IMR-90 (cell line): ENCODE measurements at regions not wholly inside any gene's neighbourhood (a gene's known extent, or its start where the extent isn't known, plus 50 kb on each side); places are given as distances from the start of the nearest gene placed in this dataset.

Experiments used
- ATAC-seq: fragments of 200-7000 bp; cut with Tn5 transposase; 2 replicates; pipeline ENCODE4 v1.9.1; 2020; ENCODE audit warnings: low read depth, mild to moderate bottlenecking, moderate library complexity
- BruUV-seq: library from RNA; stranded (reverse); fragments of 400-500 nt; replicated peaks from 2 replicates; lab custom pipeline; 2021; lab: Mats Ljungman, UMichigan
- CTCF ChIA-PET: fragments of 300-600 bp; formaldehyde crosslinking; extraction: SDS; loops from one replicate; lab custom pipeline; 2021; ENCODE audit warnings: antibody characterized with exemption; lab: Yijun Ruan, JAX
- POLR2A ChIA-PET: fragments of 300-600 bp; sonication (Branson Sonifier 250); formaldehyde crosslinking; loops from one replicate; lab custom pipeline; 2022; ENCODE audit warnings: antibody characterized with exemption; ENCODE audit not compliant: unreplicated experiment; lab: Charles Lee
- DNase-seq: peaks from one replicate; pipeline ENCODE4 v3.0.0; 2013
- H2AFZ ChIP-seq: replicated peaks from 2 replicates; pipeline ENCODE3; 2013; ENCODE audit warnings: low read length, mild to moderate bottlenecking; ENCODE audit not compliant: poor library complexity
- H2AK5ac ChIP-seq: 2 replicates; pipeline ENCODE4 v1.6.1; 2013; ENCODE audit warnings: low read depth, low read length, inconsistent platforms
- H2AK9ac ChIP-seq: replicated peaks from 2 replicates; pipeline ENCODE3; 2013; ENCODE audit warnings: mild to moderate bottlenecking, low read depth, low read length, moderate library complexity; ENCODE audit not compliant: poor library complexity
- H2BK120ac ChIP-seq: 2 replicates; pipeline ENCODE4 v1.6.1; 2013; ENCODE audit warnings: low read depth, low read length, inconsistent platforms
- H2BK15ac ChIP-seq: 3 replicates; pipeline ENCODE4 v1.6.1; 2013; ENCODE audit warnings: low read depth, low read length, inconsistent platforms
- H2BK20ac ChIP-seq: 2 replicates; pipeline ENCODE4 v1.6.1; 2013; ENCODE audit warnings: low read depth, mild to moderate bottlenecking, inconsistent platforms, low read length, moderate library complexity
- H2BK5ac ChIP-seq: 2 replicates; pipeline ENCODE4 v1.6.1; 2013; ENCODE audit warnings: mild to moderate bottlenecking, low read depth, low read length, inconsistent platforms; ENCODE audit not compliant: poor library complexity, severe bottlenecking
- H3K14ac ChIP-seq: replicated peaks from 2 replicates; pipeline ENCODE4 v1.6.1; 2013; ENCODE audit warnings: low read depth, low read length, inconsistent platforms
- H3K18ac ChIP-seq: 2 replicates; pipeline ENCODE4 v1.6.1; 2013; ENCODE audit warnings: low read depth, low read length, control low read depth
- H3K23ac ChIP-seq: 2 replicates; pipeline ENCODE4 v1.6.1; 2013; ENCODE audit warnings: low read depth, low read length, inconsistent platforms
- H3K27ac ChIP-seq: 2 replicates; pipeline ENCODE4 v1.5.1; 2013; ENCODE audit warnings: mild to moderate bottlenecking, control low read depth, low read length; ENCODE audit not compliant: insufficient read depth
- H3K27me3 ChIP-seq: 2 replicates; pipeline ENCODE4 v1.6.1; 2013; ENCODE audit warnings: low read length; ENCODE audit not compliant: control insufficient read depth, insufficient read depth
- H3K36me3 ChIP-seq: 2 replicates; pipeline ENCODE4 v1.6.1; 2013; ENCODE audit warnings: low read length, mixed read lengths; ENCODE audit not compliant: control insufficient read depth, insufficient read depth
- H3K4ac ChIP-seq: 2 replicates; pipeline ENCODE4 v1.6.1; 2013; ENCODE audit warnings: low read depth, low read length, inconsistent platforms
- H3K4me1 ChIP-seq: 2 replicates; pipeline ENCODE4 v1.6.1; 2013; ENCODE audit warnings: low read length, mixed read lengths; ENCODE audit not compliant: control insufficient read depth, insufficient read depth
- H3K4me2 ChIP-seq: 2 replicates; pipeline ENCODE4 v1.6.1; 2013; ENCODE audit warnings: low read depth, mild to moderate bottlenecking, control low read depth, low read length, moderate library complexity
- H3K4me3 ChIP-seq: 2 replicates; pipeline ENCODE4 v1.5.1; 2013; ENCODE audit warnings: low read depth, mild to moderate bottlenecking, control low read depth, low read length, moderate library complexity; ENCODE audit not compliant: insufficient read depth
- H3K56ac ChIP-seq: 2 replicates; pipeline ENCODE4 v1.6.1; 2013; ENCODE audit warnings: low read length, inconsistent platforms; ENCODE audit not compliant: insufficient read depth; ENCODE audit errors: extremely low read depth
- H3K79me1 ChIP-seq, 2 experiments: 2 replicates each; pipeline ENCODE4 v1.6.1; 2013; ENCODE audit warnings: low read length in 2 of 2, inconsistent platforms in 1 of 2, low read depth in 1 of 2
- H3K9ac ChIP-seq: 2 replicates; pipeline ENCODE4 v1.6.1; 2013; ENCODE audit warnings: low read depth, low read length, control low read depth
- H3K9me1 ChIP-seq: 2 replicates; pipeline ENCODE4 v1.6.1; 2013; ENCODE audit warnings: low read length, inconsistent platforms; ENCODE audit not compliant: insufficient read depth
- H3K9me3 ChIP-seq: 2 replicates; pipeline ENCODE4 v1.6.1; 2013; ENCODE audit warnings: low read length; ENCODE audit not compliant: control insufficient read depth, insufficient read depth
- H4K20me1 ChIP-seq: 2 replicates; pipeline ENCODE4 v1.6.1; 2013; ENCODE audit warnings: low read length, inconsistent platforms; ENCODE audit not compliant: insufficient read depth
- H4K5ac ChIP-seq: 2 replicates; pipeline ENCODE4 v1.6.1; 2013; ENCODE audit warnings: mild to moderate bottlenecking, low read depth, low read length, control low read depth
- H4K8ac ChIP-seq, 2 experiments: 2 replicates each; pipeline ENCODE4 v1.6.1; 2013; ENCODE audit warnings: low read depth in 2 of 2, low read length in 2 of 2, control low read depth in 1 of 2, inconsistent platforms in 1 of 2
- H4K91ac ChIP-seq: 2 replicates; pipeline ENCODE4 v1.6.1; 2013; ENCODE audit warnings: low read depth, low read length, inconsistent platforms; ENCODE audit not compliant: insufficient read depth
- RFX5 ChIP-seq: IDR thresholded peaks from 2 replicates; pipeline ENCODE4 v1.8.0; 2012; ENCODE audit warnings: low read depth, mild to moderate bottlenecking, low read length, moderate library complexity
- SMC3 ChIP-seq: fragments of 150-350 bp; IDR thresholded peaks from 2 replicates; pipeline ENCODE4 v1.6.1; 2016; ENCODE audit warnings: low read depth, mild to moderate bottlenecking, antibody characterized with exemption, low read length, moderate library complexity
- WGBS, 2 experiments: methylation state at CpG; one replicate each; pipeline versions ENCODE4 v1.1.5 to v1.1.7; 2013; ENCODE audit warnings: missing lambda C conversion rate in 2 of 2; ENCODE audit not compliant: insufficient read length in 1 of 2; ENCODE audit errors: extremely low coverage in 2 of 2; 5-methylcytosine and 5-hydroxymethylcytosine counted together
- dilution Hi-C: fragments of 300-500 bp; cut with HindIII; formaldehyde crosslinking; loops from one replicate; pipeline ENCODE4 v1.14.3; 2018; ENCODE audit warnings: low sequenced_read_pairs; ENCODE audit not compliant: unreplicated experiment
- in situ Hi-C: fragments of 300-500 bp; cut with MboI; formaldehyde crosslinking; loops from 3 replicates; pipeline ENCODE4 v1.14.3; 2019; ENCODE audit warnings: low sequenced_read_pairs, inconsistent platforms, mixed read lengths
- intact Hi-C: fragments of 100-400 bp; cut with micrococcal nuclease; formaldehyde crosslinking; loops from 2 replicates; pipeline ENCODE4 v1.10.0; 2022
- TF ChIP-seq, protein P1 (sequence below): conservative IDR thresholded peaks from 2 replicates; pipeline ENCODE4 v1.5.1; 2012; ENCODE audit warnings: mild to moderate bottlenecking, low read depth, low read length, improper control_type of control experiment

- ChIA-PET POLR2A (no interaction called here), CTCF (no interaction called here)
- H3K9me3 ChIP-seq: no peaks in the 10 kb centered on the region
- no peak overlapping the region for H2AK9ac ChIP-seq
- H4K8ac ChIP-seq: no peak overlapping the region
- H3K23ac ChIP-seq: no peak overlapping the region
- no peak overlapping the region for H2BK5ac ChIP-seq
- H3K4me3 ChIP-seq: no peak overlapping the region
- H3K27ac ChIP-seq: no peak overlapping the region
- peaks cover 1% of the 10 kb centered on the region for H3K4me1 ChIP-seq
- no peaks in the 10 kb centered on the region for H3K9me1 ChIP-seq
- H4K20me1 ChIP-seq: no peaks in the 10 kb centered on the region
- no peak overlapping the region for H3K4ac ChIP-seq
- H4K91ac ChIP-seq: no peak overlapping the region
- BruUV-seq: no TSS peak
- no peaks in the 10 kb centered on the region for H3K79me1 ChIP-seq
- WGBS, 2 experiments: no CpG with 5 or more reads among the region's 6 CpGs
- no peaks in the 10 kb centered on the region for H3K36me3 ChIP-seq
- ATAC-seq: no peak
- no peak overlapping the region for H4K5ac ChIP-seq
- H2BK20ac ChIP-seq: no peak overlapping the region
- no peak overlapping the region for H2BK15ac ChIP-seq
- no peak overlapping the region for H2BK120ac ChIP-seq
- no peak overlapping the region for H3K14ac ChIP-seq
- in situ Hi-C loops: no loop called here
- no peak overlapping the region for H2AFZ ChIP-seq
- no peak overlapping the region for H3K18ac ChIP-seq
- no peak overlapping the region for H3K9ac ChIP-seq
- DNase-seq: no peak
- TF ChIP-seq RFX5 (no peak), SMC3 (no peak)
- TF ChIP-seq, protein P1, sequence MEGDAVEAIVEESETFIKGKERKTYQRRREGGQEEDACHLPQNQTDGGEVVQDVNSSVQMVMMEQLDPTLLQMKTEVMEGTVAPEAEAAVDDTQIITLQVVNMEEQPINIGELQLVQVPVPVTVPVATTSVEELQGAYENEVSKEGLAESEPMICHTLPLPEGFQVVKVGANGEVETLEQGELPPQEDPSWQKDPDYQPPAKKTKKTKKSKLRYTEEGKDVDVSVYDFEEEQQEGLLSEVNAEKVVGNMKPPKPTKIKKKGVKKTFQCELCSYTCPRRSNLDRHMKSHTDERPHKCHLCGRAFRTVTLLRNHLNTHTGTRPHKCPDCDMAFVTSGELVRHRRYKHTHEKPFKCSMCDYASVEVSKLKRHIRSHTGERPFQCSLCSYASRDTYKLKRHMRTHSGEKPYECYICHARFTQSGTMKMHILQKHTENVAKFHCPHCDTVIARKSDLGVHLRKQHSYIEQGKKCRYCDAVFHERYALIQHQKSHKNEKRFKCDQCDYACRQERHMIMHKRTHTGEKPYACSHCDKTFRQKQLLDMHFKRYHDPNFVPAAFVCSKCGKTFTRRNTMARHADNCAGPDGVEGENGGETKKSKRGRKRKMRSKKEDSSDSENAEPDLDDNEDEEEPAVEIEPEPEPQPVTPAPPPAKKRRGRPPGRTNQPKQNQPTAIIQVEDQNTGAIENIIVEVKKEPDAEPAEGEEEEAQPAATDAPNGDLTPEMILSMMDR: no peak
- H3K27me3 ChIP-seq: peaks cover 4% of the 10 kb centered on the region; the same call in 1 of the 2 replicates
- H3K56ac ChIP-seq: no peak overlapping the region
- dilution Hi-C loops: no loop called here
- no peak overlapping the region for H3K4me2 ChIP-seq
- intact Hi-C loops: no loop called here
- no peak overlapping the region for H2AK5ac ChIP-seq
These were observed 59.3 kb upstream of the GPCPD1 start for GRCh38 chr20:5670036-5670536.
